Activated CD4-positive, alpha-beta T cell treated with anti-CD3 and anti-CD28 coated beads, Interleukin-2, Interleukin-4, amounts not matched to agents 100 ng/mL and 50 ng/mL, durations not matched to agents 16 hours and 8 hours (primary cell): ENCODE measurements at regions not wholly inside any gene's neighbourhood (a gene's known extent, or its start where the extent isn't known, plus 50 kb on each side); places are given as distances from the start of the nearest gene placed in this dataset.
"Not testable (repeated sequence)": the region's sequence is repeated elsewhere in the genome, so short reads cannot be mapped to it uniquely, and the experiment has no call there.

ENCODE experiments used
- DNase-seq: peaks from one replicate; pipeline ENCODE4 v3.0.0-alpha.2; 2020; ENCODE audit warnings: low spot score

DNA sequence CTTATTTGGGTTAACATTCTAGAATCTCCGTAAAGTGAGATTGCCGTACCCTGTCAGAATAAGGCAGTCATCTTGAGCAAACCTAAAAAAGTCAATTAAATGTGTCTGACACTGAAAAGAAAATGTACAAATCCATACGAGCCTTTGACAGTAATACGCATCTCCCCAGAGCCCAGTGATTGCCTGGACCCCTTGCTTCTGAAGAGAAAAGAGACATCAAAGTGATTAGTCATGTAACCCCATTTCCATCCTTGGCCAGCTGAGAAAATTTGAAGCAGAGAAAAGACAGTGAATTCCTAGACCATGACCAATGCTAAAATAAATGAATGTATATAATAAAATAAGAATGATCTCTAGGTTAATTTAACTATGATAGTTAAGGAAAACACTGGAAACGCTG lies 1499.4 kb downstream of the SUCLG1 start:
- no peak for DNase-seq

DNA sequence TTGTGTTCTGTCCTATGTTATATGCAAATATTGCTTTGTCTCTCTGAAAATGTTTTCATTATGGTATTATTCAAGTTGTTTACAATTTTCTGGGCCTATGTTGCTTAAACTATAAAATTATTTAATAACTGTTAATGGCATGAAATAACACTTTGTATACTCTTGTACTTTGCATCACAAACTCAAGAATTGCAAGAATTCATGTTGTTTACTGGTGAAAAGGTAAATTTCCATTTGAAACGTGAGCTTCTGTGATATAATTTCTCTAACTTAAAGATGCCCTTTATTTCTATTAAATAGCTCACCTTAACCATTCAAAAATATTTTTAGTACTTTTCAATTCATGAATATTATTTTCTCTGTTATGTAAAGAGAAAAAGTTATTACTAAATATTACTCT lies 1504.2 kb downstream of the SUCLG1 start:
- DNase-seq: no peak

DNA sequence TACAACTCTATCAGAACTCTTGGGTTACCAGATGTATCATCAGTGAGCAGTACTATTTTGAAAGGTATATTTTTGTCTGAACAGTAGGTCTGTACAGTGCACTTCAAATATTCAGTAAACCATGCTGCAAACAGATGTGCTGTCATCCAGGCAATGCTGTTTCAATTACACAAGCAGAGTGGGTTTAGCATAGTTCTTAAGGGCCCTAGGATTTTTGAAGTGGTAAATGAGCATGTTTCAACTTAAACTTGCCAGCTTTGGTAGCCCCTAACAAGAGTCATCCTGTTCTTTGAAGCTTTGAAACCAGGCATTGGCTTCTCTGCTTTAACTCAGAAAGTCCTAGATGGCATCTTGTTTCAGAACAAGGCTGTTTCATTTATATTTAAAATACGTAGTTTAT lies 1519.9 kb downstream of the SUCLG1 start:
- no peak for DNase-seq

DNA sequence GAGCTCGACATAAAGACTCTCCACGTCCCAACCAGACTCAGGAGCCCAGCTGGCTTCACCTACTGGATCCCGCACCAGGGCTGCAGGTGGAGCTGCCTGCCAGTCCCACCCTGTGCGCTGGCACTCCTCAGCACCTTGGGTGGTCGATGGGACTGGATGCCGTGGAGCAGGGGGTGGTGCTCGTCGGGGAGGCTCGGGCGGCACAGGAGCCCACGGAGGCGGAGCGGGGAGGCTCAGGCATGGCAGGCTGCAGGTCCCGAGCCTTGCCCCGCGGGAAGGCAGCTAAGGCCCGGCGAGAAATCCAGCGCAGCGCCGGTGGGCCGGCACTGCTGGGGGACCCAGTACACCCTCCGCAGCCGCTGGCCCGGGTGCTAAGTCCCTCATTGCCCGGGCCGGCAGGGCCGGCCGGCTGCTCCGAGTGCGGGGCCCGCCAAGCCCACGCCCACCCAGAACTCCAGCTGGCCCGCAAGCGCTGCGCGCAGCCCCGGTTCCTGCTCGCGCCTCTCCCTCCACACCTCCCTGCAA lies 1520.7 kb downstream of the SUCLG1 start:
- DNase-seq: not testable (repeated sequence)

DNA sequence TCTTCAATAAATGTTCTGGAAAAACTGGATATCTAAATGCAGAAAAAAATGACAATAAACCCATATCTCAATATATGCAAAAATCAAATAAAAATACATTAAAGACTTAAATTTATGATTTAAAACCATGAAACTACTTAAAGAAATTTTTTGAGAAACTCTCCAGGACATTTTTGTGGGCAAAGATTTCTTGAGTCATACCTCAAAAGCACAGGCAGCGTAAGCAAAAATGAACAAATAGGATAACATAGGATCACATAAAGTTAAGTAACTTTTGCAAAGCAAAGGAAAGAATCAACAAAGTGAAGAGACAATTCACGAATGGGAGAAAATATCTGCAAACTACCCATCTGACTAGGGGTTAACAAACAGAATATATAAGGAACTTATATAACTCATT lies 1545.5 kb downstream of the SUCLG1 start:
- no peak for DNase-seq

DNA sequence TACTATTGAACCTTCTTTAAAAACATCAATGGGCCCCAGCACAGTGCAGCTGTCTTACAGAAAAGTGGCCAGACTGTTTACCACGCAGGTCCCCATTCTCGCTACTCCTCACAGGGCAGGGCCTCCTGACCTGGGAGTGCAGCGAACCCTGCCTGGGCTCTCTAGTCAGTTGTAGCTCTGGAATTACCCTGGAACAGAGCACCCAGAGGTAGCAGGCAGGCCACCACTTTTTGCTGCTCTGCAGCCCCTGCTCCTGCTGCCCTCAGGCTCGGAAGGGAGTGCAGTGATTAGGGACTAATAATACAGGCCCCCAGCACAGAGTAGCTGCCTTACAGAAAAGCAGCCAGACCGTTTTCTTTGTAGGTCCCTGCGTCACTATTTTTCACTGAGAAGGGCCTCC lies 1563.0 kb downstream of the SUCLG1 start:
- no peak for DNase-seq

DNA sequence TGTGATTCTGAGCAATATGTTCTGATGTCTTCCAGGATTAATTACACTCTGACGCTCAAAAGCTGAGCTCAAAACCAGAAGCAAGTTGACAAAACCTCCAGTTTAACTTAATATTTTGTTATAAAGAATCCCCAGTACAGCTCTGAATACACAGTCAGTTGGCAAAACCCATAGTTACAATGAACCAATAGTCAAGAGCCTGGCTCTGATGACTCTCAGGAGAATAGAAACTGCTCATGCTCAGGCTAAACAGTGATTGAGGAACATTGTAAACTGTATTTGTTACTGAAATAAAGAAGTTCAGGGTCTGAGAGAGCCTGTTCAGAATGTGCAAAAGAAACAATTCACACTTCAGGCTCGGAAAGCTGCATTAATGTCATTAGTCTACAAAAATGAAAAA lies 1565.9 kb downstream of the SUCLG1 start:
- no peak for DNase-seq

DNA sequence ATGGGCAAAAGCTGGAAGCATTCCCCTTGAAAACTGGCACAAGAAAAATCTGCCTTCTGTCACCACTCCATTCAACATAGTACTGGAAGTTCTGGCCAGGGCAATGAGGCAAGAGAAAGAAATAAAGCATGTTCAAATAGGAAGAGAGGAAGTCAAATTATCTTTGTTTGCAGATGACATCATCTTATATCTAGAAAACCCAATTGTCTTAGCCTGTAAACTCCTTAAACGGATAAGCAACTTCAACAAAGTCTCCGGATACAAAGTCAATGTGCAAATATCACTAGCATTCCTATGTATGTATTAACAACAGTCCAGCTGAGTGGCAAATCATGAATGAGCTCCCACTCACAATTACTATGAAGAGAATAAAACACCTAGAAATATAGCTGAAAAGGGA lies 1579.3 kb downstream of the SUCLG1 start:
- DNase-seq: no peak

DNA sequence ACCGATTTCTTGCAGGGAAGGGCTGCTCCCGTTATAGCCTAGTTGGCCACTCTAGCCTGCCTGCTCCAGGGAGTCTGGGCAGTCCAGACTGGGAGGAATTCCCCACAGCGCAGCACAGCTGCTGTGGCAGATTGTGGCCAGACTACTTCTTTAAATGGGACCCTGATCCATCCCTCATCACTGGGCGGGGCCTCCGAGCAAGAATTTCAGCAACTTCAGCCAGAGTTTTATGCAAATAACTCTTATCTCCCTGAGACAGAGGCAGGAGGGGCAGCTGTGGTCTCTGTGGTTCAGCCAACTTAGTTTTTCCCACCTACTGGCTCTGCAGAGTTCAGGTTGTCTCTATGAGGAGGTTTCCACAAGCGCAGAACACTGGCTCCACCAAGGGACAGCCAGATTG lies 1583.2 kb downstream of the SUCLG1 start:
- no peak for DNase-seq

DNA sequence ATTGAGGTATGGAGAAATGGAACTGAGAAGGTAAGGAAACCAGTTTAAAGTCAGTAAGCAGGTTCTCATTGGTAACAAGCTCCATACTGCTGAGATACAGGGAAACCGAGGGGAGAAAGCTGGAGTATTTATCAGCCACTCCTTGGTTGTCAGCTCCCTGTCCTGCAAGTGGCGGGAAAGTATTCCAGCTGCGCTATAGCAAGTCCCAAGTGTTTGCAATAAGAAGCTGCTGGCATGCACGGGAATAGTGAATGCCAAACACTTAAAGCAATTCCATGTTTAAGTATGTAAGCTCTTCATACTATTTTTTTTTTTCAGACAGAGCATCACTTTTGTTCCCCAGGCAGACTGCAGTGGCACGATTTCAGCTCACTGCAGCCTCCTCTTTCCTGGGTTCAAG lies 1601.1 kb downstream of the SUCLG1 start:
- no peak for DNase-seq

DNA sequence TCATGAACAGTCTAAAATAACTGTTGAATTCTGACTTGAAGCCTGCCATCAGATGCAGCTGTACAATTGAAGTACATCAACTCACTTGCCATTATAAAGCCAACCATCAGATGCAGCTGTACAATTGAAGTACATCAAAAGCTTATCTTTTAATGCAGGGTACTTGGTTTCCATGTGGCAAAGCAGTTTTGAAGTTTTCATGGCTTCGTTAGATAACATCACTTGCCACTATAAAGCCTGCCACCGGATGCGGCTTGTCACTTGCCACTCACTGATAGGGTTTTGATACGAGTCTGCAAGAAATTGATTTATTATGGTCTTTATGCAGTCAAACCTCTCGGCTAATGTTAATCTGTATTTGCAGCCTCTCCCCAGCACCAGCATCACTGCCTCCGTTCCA lies 1605.8 kb downstream of the SUCLG1 start:
- DNase-seq: no peak

DNA sequence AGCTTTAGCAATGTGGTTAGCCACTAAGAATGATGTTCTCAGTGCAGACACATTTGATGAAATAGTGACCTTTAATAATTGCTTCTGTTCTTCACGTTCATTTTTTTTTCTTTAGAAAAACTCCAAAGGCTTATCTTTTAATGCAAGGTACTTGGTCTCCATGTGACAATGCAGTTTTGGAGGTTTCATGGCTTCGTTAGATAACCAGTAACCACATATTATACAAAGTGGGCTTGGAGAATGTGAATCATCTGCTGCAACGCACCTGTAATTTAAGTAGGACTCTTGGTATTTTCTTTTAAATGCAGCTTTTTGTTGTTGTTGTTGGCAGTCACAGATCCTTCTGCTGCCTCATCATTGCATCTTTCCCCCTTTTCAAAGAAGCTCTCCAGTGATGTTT lies 1606.3 kb downstream of the SUCLG1 start:
- DNase-seq: no peak

DNA sequence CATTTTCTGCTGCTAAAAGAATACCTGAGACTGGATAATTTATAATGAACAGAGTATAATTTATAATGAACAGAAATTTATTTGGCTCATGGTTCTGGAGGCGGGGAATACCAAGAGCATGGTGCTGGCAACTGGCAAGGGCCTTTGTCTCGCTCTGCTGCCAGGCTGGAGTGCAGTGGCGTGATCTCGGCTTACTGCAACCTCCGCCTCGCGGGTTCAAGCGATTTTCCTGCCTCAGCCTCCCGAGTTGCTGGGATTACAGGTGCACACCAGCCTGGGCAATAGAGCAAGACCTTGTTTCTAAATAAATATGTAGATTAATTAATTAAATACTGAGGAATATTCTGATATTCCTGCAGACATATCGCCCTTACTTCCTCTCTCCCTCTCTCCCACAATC lies 1610.8 kb downstream of the SUCLG1 start:
- DNase-seq: no peak

DNA sequence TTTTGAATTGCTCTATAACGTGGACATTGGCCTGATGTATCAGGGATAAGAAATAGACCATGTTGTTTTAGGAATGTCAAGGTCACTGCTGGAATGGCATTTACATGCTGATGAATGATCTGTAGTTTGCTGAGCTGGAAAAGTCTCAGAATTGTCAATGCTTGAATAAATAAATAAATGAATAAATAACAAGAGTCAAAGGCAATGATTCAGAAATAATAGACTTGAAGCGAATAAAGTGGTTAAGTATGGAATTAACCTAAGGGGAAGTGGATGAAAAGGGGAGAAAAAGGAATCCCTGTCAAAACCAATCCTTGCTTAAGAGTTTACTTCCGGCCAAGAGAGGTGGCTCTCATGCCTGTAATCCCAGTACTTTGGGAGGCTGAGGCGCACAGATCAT lies 1620.0 kb downstream of the SUCLG1 start:
- no peak for DNase-seq

DNA sequence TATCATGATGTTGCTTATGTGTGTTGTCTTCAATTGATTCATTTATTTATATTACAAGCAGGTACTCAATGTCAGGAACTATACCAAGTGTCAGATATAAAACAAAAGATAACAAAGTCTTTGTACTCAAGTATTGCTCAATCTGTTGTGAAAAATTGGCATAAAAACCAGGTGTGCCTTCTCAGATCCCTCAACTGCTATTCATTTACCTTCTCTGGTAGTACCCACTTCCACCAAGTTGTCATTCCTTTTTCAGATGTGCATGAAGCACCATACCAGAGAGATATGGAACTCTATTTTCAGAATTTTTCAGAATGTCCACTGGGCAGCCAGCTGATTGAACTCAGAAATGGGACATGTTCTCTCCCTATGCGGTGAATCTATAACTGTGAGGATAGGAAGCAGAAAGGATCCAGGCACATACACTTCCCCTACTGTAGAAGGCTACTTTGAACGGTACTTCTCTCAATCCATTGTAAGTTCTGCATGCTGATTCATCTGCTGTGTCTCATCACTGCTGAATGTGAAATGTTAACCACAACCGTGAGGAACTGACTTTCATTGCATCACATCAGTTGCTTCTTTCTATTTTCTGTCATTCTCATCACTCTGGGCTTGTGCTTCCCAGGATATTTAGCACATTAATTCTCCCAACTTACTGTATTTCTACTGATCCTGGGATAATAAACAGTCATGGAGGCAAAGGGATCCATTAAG lies 1621.3 kb downstream of the SUCLG1 start:
- DNase-seq: no peak

DNA sequence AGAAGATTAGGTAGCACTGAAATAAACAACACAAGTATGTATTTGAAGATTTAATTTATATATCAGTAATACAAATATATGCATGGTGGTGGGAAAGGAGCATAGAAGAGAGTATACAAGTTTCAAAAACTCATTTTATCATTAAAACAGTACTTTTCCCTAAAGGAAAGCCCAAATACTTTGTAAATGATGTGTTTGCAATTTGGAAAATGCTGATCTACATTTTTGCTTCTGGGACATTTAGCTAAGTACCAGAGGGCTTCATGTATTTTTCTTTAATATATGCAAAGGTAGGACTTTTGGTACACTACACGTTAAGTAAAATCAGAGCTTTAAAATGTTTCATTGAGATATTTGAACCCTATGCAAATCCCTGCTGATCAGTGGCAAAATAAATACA lies 1624.2 kb downstream of the SUCLG1 start:
- DNase-seq: no peak

DNA sequence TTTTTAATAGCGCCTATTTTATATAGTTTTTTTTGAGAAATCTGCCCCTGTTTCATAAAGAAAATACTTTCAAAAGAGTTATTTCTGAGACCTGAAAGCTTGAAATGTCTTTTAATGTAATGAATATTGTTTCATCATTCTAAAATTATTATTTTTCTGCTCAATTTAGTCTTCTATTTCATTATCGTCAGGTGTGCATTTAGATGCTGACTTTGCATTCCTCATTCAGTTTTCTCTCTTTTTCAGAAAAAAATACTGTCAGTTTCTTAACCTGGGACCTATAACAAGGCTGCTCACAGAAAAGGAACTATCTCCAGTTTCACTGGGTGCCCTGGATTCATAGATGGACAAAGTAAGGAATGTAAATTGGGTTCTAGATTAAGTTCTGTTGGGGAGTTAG lies 1631.7 kb downstream of the SUCLG1 start:
- DNase-seq: no peak

DNA sequence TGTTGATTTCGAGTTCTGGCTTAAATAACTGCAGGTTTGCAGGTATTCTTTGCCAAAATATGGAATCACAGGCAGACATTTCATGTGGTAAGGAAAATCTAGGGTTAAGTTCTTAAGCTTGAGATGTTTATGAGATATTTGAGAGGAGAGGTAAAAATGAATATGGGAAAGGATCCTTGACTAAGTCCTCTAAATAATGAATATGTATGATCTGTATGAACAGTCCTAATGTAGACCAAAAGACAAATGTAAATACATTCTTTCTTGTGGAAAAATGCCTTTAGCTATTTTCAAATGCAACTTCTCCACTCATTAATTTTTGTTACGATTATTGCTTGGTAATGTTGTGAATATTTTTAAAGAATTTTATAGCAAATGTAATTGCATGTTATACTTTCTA lies 1632.6 kb downstream of the SUCLG1 start:
- no peak for DNase-seq

DNA sequence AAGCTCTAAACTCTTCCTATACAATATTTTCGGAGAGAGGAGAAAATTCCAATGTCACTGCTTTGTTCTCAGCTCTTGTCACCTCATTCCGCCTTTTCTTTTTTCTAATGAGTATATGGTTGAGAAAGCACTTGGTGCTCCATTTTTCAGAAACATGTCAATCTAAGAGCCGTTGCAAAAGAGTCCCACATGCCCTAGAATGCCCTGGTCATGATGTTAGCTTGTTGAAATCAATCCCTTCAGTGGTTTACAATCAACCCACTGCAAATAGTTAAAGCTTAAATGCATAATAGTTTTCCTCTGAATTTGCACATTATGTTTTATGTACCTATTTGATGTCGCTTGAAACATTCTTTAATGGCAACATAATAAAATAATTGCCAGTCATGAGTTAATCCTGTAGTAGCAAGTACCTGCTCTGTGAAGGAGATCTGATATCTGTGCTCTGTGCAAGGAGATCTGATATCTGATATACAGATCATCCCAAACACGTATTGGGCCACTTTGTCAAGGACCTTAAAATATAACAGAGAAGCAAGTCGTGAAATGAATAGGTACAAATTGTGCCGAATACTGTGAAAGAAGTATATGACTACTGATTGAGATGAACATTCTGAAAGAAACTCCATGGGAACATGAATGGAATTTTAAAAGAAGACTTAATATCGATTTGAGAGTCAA lies 1633.5 kb downstream of the SUCLG1 start:
- no peak for DNase-seq

DNA sequence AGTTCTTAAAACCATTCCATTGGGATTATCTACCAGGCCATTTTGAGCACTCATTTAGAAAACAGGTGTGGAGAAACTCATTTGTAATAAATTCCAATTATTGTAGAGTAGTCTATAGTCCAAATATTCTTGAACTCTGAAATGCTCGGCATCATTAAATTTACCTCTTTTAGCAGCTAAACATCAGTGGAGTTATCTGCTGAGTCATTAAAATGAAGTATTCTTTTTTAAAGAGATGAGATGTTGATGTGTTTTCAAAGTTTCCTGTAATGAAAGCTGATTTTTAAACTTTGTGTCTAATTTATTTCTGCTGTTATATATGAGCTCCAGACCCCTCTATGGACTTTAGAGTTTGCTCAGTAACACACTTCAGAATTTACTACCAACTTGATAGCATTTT lies 1635.2 kb downstream of the SUCLG1 start:
- DNase-seq: no peak

DNA sequence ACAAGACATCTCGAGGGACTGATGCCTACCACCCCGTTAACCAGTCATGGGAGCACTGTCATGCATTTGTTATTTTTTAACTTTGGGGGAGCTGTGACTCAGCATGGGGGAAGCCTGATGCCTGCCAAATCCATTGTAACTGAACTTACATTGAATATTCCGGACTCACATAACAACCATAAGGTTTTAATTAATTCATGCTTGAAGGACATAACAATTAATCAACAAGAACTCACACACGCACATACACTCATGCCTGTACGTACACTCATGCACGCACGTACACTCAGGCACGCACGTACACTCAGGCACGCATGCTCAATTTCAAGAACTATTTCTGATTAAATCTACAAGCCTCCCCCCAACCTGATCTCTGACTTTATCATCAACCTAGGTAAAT lies 1639.1 kb downstream of the SUCLG1 start:
- DNase-seq: no peak

DNA sequence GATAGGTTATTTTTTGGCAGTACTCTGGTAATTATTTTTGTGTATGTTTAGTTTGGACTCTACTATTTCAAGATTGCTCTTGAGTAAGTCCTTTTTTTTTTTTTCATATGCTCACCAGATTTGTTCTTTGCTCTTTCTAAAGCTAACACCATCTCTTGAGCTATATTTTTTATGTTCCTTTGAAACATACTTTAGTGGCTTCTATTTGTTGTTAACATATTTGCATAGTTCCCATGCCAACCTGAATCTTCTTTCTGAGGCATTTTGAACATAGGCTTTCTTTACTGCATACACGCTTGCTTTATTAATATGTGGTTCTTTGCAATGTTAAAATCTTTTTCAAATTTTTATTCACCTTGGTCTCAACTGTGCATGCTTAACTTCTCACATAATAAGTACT lies 1644.9 kb downstream of the SUCLG1 start:
- DNase-seq: no peak

DNA sequence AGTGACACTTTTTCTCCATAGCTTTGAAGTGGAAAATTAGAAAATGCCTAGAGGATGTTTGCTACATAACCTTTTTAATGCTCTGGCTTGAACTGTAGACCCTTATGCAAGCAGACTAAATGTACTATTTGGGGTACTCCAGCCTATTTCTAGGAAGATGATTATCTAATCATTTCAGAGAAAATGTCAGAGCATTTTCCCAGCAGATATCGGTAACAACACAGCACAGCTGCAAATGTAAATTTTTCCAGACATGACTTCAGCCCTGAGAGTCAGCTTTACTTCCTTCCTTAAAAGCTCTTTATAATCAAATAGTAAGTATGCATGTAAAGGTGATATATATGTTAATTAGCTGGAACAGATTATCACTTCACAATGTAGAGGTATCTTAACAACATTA lies 1647.1 kb downstream of the SUCLG1 start:
- DNase-seq: no peak

DNA sequence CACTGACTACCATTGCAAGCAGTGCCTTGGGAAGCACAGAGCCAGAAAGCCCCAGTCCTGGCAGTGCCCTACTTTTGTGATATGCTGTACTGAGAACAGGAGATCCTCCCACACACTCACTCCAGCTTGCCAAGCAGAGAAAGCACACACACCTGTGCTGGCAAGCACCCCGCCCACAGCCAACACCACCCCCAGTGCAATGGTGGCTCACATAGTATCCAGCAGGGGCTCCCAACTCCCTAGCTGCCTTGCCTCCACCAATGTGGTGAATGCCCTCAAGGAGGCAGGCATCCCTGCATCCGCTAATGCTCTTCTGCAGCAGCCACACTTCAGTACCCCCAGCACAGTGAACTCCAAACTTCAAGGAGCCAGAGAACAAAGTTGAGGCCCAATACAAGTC lies 1655.8 kb downstream of the SUCLG1 start:
- no peak for DNase-seq
